Activated T-helper 17 cell treated with anti-CD3 and anti-CD28 coated beads, Interleukin-2, amount 50 U/mL, for 72 hours (primary cell): ENCODE measurements at regions not wholly inside any gene's neighbourhood (a gene's known extent, or its start where the extent isn't known, plus 50 kb on each side); places are given as distances from the start of the nearest gene placed in this dataset.

Experiments used
- ATAC-seq: fragments of 150-1000 bp; cut with Tn5 transposase; replicated peaks from 2 replicates; pipeline ENCODE4 v1.10.0; 2021; ENCODE audit warnings: mild to moderate bottlenecking, moderate library complexity
- H3K27ac Mint-ChIP-seq: one replicate; pipeline ENCODE4 v1.8.0; 2022; ENCODE audit warnings: mixed read lengths
- H3K27me3 Mint-ChIP-seq: one replicate; pipeline ENCODE4 v1.8.0; 2022; ENCODE audit warnings: mixed read lengths
- H3K36me3 Mint-ChIP-seq: one replicate; pipeline ENCODE4 v1.8.0; 2022; ENCODE audit warnings: low read depth, mild to moderate bottlenecking, mixed read lengths
- H3K4me1 Mint-ChIP-seq: one replicate; pipeline ENCODE4 v1.8.0; 2022; ENCODE audit warnings: mixed read lengths
- H3K4me3 Mint-ChIP-seq: one replicate; pipeline ENCODE4 v1.8.0; 2022; ENCODE audit warnings: mild to moderate bottlenecking, mixed read lengths
- H3K9me3 Mint-ChIP-seq: one replicate; pipeline ENCODE4 v1.8.0; 2022; ENCODE audit warnings: mixed read lengths

- Mint-ChIP-seq H3K9me3 (no peaks in the 10 kb centered on the region), H3K27me3 (peaks cover 3% of the 10 kb centered on the region), H3K4me3 (no peak overlapping the region), H3K27ac (no peak overlapping the region), H3K4me1 (peaks cover 5% of the 10 kb centered on the region), H3K36me3 (no peaks in the 10 kb centered on the region)
- no peak for ATAC-seq
Observed at GRCh38 chr10:62895063-62895462, 78.9 kb upstream of the EGR2 start.

GRCh38 chr10:62894156-62894555 is 78.0 kb upstream of the EGR2 start:
- no peaks in the 10 kb centered on the region for H3K9me3 Mint-ChIP-seq
- peaks cover 3% of the 10 kb centered on the region for H3K27me3 Mint-ChIP-seq
- peaks cover 5% of the 10 kb centered on the region for H3K4me1 Mint-ChIP-seq
- no peak for ATAC-seq
- no peak overlapping the region for H3K27ac Mint-ChIP-seq
- no peaks in the 10 kb centered on the region for H3K36me3 Mint-ChIP-seq
- H3K4me3 Mint-ChIP-seq: no peak overlapping the region

GRCh38 chr10:62893036-62893435 is 76.9 kb upstream of the EGR2 start:
- no peak overlapping the region for H3K4me3 Mint-ChIP-seq
- no peaks in the 10 kb centered on the region for H3K9me3 Mint-ChIP-seq
- H3K27me3 Mint-ChIP-seq: peaks cover 7% of the 10 kb centered on the region
- ATAC-seq: no peak
- no peak overlapping the region for H3K27ac Mint-ChIP-seq
- peaks cover 5% of the 10 kb centered on the region for H3K4me1 Mint-ChIP-seq
- no peaks in the 10 kb centered on the region for H3K36me3 Mint-ChIP-seq

DNA sequence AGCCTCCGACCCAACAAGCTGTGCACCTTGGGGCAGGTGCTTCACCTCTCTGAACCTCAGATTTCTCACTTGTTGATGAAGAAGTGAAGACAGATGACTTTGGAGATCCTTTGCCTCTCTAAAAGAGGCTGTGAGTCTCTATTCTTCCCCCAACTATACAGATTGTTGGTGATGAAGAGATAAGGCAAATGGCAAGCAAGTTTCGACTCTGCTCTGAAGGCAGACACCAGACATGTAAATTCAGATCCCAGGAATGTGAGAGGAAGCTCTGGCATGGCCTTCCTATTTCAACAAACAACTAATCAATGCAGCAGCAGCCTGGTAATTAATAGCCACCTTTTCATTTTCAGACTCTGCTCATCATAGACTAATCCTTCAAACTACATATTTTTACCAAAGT is 74.2 kb upstream of the EGR2 start:
- no peak for ATAC-seq
- peaks cover 7% of the 10 kb centered on the region for H3K27me3 Mint-ChIP-seq

DNA sequence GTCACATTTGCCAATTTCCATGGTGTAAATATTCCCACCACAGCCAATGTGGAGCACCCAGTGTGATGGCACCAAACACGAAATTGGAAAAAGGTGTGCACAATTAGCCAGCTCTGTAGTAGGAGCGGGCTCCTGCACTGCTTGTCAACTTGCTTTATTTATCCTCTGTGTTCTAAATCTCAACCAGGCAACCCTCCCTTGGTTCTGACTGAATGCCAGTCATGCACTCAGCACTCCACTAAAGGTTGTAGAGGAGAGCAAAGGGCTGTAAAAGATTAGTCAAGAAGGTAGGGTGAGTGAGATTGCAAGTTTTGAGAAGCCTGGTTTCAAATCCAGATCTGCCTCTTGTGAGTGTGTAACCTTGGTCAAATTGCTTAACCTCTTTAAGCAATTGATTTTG is 71.5 kb upstream of the EGR2 start:
- H3K4me3 Mint-ChIP-seq: no peak overlapping the region
- peaks cover 2% of the 10 kb centered on the region for H3K4me1 Mint-ChIP-seq
- H3K36me3 Mint-ChIP-seq: no peaks in the 10 kb centered on the region
- ATAC-seq: no peak
- no peaks in the 10 kb centered on the region for H3K9me3 Mint-ChIP-seq
- H3K27ac Mint-ChIP-seq: no peak overlapping the region
- H3K27me3 Mint-ChIP-seq: peaks cover 20% of the 10 kb centered on the region

More for the DNA sequence above, 74.2 kb upstream of the EGR2 start:
- Mint-ChIP-seq H3K9me3 (no peaks in the 10 kb centered on the region), H3K4me1 (peaks cover 5% of the 10 kb centered on the region), H3K4me3 (no peak overlapping the region), H3K27ac (no peak overlapping the region), H3K36me3 (no peaks in the 10 kb centered on the region)

- H3K27me3 Mint-ChIP-seq: peaks cover 28% of the 10 kb centered on the region
- no peak overlapping the region for H3K27ac Mint-ChIP-seq
- no peak overlapping the region for H3K4me3 Mint-ChIP-seq
- no peaks in the 10 kb centered on the region for H3K9me3 Mint-ChIP-seq
- ATAC-seq: no peak
- no peaks in the 10 kb centered on the region for H3K4me1 Mint-ChIP-seq
- no peaks in the 10 kb centered on the region for H3K36me3 Mint-ChIP-seq
Observed at GRCh38 chr10:62885684-62886461, 69.7 kb upstream of the EGR2 start.

GRCh38 chr10:62880162-62880561 is 64.0 kb upstream of the EGR2 start:
- Mint-ChIP-seq H3K27ac (no peak overlapping the region), H3K36me3 (no peaks in the 10 kb centered on the region), H3K27me3 (peaks cover 53% of the 10 kb centered on the region), H3K4me3 (no peak overlapping the region), H3K4me1 (no peaks in the 10 kb centered on the region), H3K9me3 (no peaks in the 10 kb centered on the region)
- ATAC-seq: no peak

GRCh38 chr10:62873866-62874265 is 57.7 kb upstream of the EGR2 start:
- no peak overlapping the region for H3K4me3 Mint-ChIP-seq
- H3K4me1 Mint-ChIP-seq: peaks cover 16% of the 10 kb centered on the region
- H3K27me3 Mint-ChIP-seq: peaks cover 33% of the 10 kb centered on the region
- H3K36me3 Mint-ChIP-seq: no peaks in the 10 kb centered on the region
- ATAC-seq: no peak
- H3K27ac Mint-ChIP-seq: no peak overlapping the region
- H3K9me3 Mint-ChIP-seq: no peaks in the 10 kb centered on the region

GRCh38 chr10:62870866-62871265 is 54.7 kb upstream of the EGR2 start:
- Mint-ChIP-seq H3K36me3 (no peaks in the 10 kb centered on the region), H3K27me3 (peaks cover 17% of the 10 kb centered on the region), H3K9me3 (no peaks in the 10 kb centered on the region), H3K4me1 (peaks cover 16% of the 10 kb centered on the region), H3K4me3 (peak overlapping the region; percentile 55), H3K27ac (peak overlapping the region; percentile 74)
- peak; percentile 84 for ATAC-seq

DNA sequence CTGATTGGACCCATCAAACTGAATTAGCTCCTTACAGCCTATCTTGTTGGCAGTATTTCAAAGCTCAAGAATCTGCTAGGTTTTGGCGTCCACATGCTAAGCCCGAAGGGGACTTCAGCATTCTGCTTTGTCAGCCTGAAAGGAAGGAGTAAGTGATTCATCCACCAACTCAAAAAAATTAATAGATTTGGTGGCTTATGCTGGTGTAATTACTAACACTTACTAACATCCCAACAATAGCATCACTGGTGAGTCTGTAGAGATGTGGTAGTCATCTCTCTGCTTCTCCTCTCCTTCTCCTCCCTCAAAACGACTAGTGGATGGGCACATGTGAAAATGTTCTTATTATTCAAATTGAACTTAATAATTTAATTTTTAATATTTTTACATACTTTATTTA is 53.8 kb upstream of the EGR2 start:
- Mint-ChIP-seq H3K27ac (no peak overlapping the region), H3K27me3 (peaks cover 12% of the 10 kb centered on the region), H3K4me3 (no peak overlapping the region), H3K9me3 (no peaks in the 10 kb centered on the region), H3K4me1 (peaks cover 16% of the 10 kb centered on the region), H3K36me3 (no peaks in the 10 kb centered on the region)
- peak; percentile 83 for ATAC-seq

- Mint-ChIP-seq H3K36me3 (no peaks in the 10 kb centered on the region), H3K27ac (no peak overlapping the region)
Observed at GRCh38 chr10:62866941-62867340, 50.8 kb upstream of the EGR2 start.

GRCh38 chr10:62866451-62866850 is 50.3 kb upstream of the EGR2 start:
- Mint-ChIP-seq H3K27ac (no peak overlapping the region), H3K4me3 (no peak overlapping the region), H3K27me3 (peaks cover 7% of the 10 kb centered on the region), H3K4me1 (peaks cover 5% of the 10 kb centered on the region), H3K36me3 (no peaks in the 10 kb centered on the region), H3K9me3 (no peaks in the 10 kb centered on the region)
- ATAC-seq: no peak

More at GRCh38 chr10:62866941-62867340, 50.8 kb upstream of the EGR2 start:
- peaks cover 10% of the 10 kb centered on the region for H3K27me3 Mint-ChIP-seq
- ATAC-seq: no peak
- H3K4me3 Mint-ChIP-seq: no peak overlapping the region
- H3K4me1 Mint-ChIP-seq: peaks cover 5% of the 10 kb centered on the region
- no peaks in the 10 kb centered on the region for H3K9me3 Mint-ChIP-seq
